GM21515 (cell line): ENCODE measurements at regions not wholly inside any gene's neighbourhood (a gene's known extent, or its start where the extent isn't known, plus 50 kb on each side); places are given as distances from the start of the nearest gene placed in this dataset.

Source experiments
- ATAC-seq: cut with Tn5 transposase; IDR thresholded peaks from one replicate; pipeline ENCODE4 v1.9.1; 2021; ENCODE audit not compliant: unreplicated experiment

GRCh38 chr4:11623726-11624037 lies 195.0 kb upstream of the HS3ST1 start:
- no peak for ATAC-seq

DNA sequence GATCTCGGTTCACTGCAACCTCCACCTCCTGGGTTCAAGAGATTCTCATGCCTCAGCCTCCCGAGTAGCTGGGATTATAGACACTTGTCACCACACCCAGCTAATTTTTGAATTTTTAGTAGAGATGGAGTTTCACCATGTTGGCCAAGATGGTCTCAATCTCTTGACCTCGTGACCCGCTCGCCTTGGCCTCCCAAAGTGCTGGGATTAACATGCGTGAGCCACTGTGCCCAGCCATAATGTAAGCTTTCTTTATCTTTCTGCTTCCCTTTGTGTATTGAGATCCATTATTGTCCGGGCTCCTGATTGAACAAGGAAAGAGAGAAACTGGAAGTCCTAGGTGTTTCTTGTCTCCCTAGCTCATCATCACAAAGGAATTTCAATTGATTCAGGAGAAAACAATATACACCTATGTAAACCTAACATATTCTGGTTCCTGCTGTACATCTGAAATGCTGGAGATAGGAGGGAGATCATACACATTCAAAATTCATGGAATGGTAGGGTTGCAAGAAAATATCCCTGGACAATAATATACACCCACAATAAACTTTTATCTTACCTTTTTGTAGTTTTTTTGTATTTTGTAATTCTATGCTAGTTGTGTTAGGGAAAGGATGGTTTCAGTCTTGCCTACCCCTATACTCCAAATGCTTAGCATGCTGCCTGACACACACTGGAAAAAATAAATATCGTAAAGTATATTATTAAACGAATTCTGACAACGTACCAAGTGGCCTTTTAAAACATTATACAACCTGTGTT lies 194.4 kb upstream of the HS3ST1 start:
- no peak for ATAC-seq

DNA sequence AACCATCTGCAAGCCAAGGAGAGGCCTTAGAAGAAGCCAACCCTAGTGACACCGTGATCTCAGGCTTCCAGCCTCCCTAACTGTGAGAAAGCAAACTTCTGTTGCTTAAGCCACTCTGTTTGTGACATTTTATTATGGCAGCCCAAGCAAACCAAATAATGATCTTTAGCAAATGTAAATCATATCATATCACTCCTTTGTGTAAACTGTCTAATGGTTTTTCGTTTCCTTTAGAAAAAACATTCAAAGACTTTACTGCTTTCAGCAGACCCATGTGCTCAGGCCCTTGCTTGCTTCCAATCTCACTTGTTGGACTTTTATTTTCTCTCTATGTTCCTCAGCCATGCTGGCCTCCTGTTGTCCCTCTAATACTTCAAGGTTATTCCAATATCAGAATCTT lies 192.2 kb upstream of the HS3ST1 start:
- no peak for ATAC-seq

- no peak for ATAC-seq
These were observed 190.1 kb upstream of the HS3ST1 start for GRCh38 chr4:11618666-11619282.

DNA sequence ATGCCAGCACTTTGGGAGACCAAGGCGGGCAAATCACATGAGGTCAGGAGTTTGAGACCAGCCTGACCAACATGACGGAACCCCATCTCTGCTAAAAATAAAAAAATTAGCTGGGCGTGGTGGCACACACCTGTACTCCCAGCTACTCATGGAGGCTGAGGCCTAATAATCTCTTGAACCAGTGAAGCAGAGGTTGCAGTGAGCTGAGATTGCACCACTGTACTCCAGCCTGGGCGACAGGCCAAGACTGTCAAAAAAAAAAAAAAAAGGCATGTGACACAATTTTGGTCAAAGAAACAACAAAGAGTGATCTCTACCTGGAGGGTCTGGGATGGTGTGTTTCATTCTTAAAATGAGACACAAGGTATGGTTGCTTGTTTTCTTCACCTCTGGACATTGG lies 188.2 kb upstream of the HS3ST1 start:
- no peak for ATAC-seq

- no peak for ATAC-seq
These were observed 186.9 kb upstream of the HS3ST1 start for GRCh38 chr4:11615601-11616000.

DNA sequence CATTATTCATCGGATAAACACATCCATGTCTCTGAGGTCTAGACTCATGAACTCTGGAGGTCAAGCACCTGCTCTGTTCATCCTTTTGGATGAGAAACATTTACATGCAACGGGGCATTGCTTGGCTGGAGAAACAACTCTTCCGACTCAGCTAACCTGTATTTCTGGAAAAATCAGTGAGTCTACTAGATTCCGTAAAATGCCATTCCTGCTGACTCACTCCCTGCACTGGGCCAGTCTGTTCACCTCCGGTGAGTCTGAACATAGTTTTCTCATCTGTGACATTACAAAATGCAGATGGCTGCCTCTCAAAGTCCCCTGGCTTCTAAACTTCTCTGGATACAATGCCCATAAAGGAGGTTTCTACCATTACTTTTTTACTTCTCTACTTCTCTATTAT lies 185.7 kb upstream of the HS3ST1 start:
- ATAC-seq: no peak

GRCh38 chr4:11611868-11612267 lies 183.2 kb upstream of the HS3ST1 start:
- no peak for ATAC-seq

DNA sequence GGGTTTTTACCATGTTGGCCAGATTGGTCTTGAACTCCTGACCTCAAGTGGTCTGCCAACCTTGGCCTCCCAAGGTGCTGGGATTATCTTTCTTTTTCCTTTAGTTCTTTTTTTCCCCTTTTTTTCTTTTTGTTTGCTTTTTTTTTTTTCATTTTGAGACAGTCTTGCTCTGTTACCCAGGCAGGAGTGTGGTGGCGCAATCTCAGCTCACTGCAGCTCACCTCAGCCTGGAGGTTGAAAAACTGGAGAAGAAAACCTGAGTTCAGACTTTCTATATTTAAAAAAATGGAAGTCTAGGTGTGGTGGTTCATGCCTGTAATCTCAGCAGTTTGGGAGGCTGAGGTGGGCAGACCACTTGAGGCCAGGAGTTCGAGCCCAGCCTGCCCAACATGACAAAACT lies 181.1 kb upstream of the HS3ST1 start:
- ATAC-seq: no peak

GRCh38 chr4:11608992-11609391 lies 180.3 kb upstream of the HS3ST1 start:
- no peak for ATAC-seq

- no peak for ATAC-seq
These were observed 177.4 kb upstream of the HS3ST1 start for GRCh38 chr4:11606078-11606477.

DNA sequence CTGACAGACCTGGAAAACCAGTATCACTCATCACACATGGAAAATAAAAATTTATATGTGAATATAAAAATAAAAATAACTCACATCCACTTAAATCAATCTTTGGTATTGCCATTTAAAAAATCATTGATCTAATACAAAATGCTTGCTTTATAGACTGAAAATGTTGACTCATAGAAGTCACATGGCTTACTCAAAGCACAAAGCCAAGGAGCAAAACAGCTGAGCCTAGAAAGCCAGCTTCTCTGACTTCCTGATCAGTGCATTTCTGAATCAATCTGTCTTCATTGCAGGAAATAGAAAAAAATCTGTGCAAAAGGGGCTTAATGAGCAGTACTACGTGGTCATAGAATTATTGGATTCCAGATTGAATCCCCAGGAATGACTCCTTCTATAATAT lies 176.9 kb upstream of the HS3ST1 start:
- ATAC-seq: no peak

DNA sequence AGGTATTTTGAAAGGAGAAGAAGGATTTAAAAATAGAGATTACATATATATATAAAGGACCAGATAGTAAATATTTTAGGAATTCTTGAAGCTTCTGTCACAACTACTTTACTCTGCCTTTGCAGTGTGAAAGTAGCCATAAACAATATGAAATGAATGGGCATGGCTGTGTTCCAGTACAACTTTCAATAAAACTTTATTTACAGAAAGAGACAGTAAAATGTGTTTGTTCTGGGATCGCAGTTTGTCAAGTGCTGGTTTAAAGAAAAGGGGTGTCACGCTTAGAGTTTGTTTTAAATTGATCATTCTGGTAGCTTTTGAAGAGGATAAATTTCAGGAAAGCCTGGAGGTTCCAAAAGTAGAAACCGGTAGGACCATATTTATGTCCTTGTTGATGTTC lies 176.1 kb upstream of the HS3ST1 start:
- ATAC-seq: no peak

GRCh38 chr4:11603591-11604194 lies 175.0 kb upstream of the HS3ST1 start:
- no peak for ATAC-seq

DNA sequence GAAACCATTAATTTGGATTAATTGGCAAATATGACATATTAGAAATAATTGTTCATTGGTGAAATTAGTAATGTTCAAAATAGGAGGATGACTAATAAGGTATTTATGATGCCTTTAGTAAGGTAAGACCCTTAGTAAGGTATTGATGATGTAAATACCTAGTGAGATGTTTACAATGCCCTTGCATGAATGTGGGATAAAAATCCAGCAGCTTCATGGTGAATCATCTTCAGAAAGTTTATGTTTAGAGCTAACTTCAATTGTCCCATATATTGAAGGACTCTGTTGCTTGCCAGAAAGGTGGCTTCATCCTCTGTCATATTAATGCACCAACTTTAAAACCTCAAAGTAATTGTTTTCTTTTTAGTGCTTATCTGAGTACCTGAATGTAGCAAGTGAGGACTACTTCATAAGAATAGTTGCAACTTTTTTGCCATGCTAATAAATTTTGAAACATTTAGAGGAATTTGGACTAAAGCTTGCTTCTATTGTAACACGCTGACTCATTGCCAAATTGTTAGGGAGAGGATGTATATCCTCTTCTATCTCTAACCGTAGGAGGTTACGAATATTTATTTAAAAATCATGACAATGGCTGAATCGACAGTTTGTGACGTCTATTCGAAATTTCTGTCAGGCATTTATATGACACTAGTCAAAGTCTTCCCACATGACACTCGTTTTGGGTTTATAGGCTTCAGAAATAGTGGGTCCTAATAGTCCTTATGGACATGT lies 174.1 kb upstream of the HS3ST1 start:
- no peak for ATAC-seq

- no peak for ATAC-seq
These were observed 170.4 kb upstream of the HS3ST1 start for GRCh38 chr4:11599064-11599463.

DNA sequence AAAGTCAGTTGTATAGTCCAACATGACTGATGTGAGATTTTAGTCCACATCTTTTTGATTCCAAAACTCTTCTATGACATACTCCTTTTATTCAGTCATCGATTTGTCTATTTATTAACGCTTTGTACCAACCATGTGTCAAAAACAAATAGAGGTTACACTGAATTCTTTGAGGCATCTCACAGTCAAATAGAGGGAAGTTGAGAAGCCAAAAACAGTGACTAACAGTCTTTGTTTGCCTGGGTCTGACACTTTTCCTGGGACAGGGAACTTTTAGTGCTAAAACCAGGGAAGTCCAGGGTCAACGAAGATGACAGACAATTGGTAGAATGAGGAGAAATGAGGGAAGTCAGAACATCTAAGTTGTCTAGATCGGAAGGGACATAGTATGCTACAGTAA lies 169.9 kb upstream of the HS3ST1 start:
- no peak for ATAC-seq

GRCh38 chr4:11597506-11597905 lies 168.8 kb upstream of the HS3ST1 start:
- ATAC-seq: no peak

DNA sequence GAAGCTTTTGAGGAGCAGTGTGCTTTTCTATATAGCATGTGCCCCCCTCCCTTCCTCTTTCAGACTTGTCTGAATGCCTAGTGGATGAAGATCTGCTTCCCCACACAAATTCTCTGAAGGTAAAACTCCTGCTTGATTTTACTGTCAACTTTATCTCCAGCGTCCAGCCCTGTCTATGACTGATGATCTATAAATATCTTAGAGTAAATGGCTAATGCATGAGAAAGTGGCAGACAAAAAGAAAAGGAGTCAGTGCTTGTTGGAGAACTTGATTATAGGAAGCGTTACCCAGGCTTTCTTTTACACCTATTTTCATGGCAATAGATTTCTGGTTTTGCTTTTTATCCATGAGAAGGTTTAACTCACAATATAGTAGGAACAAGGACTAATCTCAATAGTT lies 168.3 kb upstream of the HS3ST1 start:
- ATAC-seq: no peak

- no peak for ATAC-seq
These were observed 165.0 kb upstream of the HS3ST1 start for GRCh38 chr4:11593576-11594116.

GRCh38 chr4:11592276-11592675 lies 163.6 kb upstream of the HS3ST1 start:
- ATAC-seq: no peak

- ATAC-seq: no peak
These were observed 161.4 kb upstream of the HS3ST1 start for GRCh38 chr4:11590132-11590531.
